RWPE2 (cell line): ENCODE measurements at regions not wholly inside any gene's neighbourhood (a gene's known extent, or its start where the extent isn't known, plus 50 kb on each side); places are given as distances from the start of the nearest gene placed in this dataset.

Experiments
- ATAC-seq: fragments of 200-7000 bp; cut with Tn5 transposase; 3 replicates; pipeline ENCODE4 v1.9.1; 2021; ENCODE audit warnings: low read depth
- DNase-seq: peaks from one replicate; pipeline ENCODE4 v3.0.0-alpha.2; 2020; ENCODE audit warnings: low spot score
- H3K27ac ChIP-seq: fragments of 450-650 bp; 2 replicates; pipeline ENCODE4 v1.5.1; 2017; ENCODE audit warnings: mild to moderate bottlenecking; ENCODE audit not compliant: poor library complexity, severe bottlenecking
- H3K27me3 ChIP-seq: fragments of 250-450 bp; sonication (Bioruptor Pico); 2 replicates; pipeline ENCODE4 v1.5.1; 2021; ENCODE audit warnings: mild to moderate bottlenecking, moderate library complexity; ENCODE audit not compliant: insufficient read depth, poor library complexity, severe bottlenecking
- H3K36me3 ChIP-seq: fragments of 250-450 bp; sonication (Bioruptor Pico); 2 replicates; pipeline ENCODE4 v1.5.1; 2020; ENCODE audit warnings: low read depth, mild to moderate bottlenecking, moderate library complexity
- H3K4me1 ChIP-seq: fragments of 250-450 bp; sonication (Bioruptor Pico); 2 replicates; pipeline ENCODE4 v1.5.1; 2021; ENCODE audit warnings: mild to moderate bottlenecking, moderate library complexity; ENCODE audit not compliant: insufficient read depth, poor library complexity, severe bottlenecking
- H3K4me3 ChIP-seq: fragments of 250-450 bp; sonication (Bioruptor Pico); 2 replicates; pipeline ENCODE4 v1.5.1; 2021; ENCODE audit warnings: mild to moderate bottlenecking, moderate library complexity; ENCODE audit not compliant: severe bottlenecking
- H3K9me3 ChIP-seq: fragments of 250-450 bp; sonication (Bioruptor Pico); 2 replicates; pipeline ENCODE4 v1.5.1; 2021; ENCODE audit warnings: mild to moderate bottlenecking, moderate library complexity; ENCODE audit not compliant: severe bottlenecking
- CTCF ChIP-seq: fragments of 450-650 bp; IDR thresholded peaks from one replicate; pipeline ENCODE4 v1.5.1; 2017; ENCODE audit warnings: mild to moderate bottlenecking, moderate library complexity; ENCODE audit not compliant: poor library complexity, severe bottlenecking

GRCh38 chr11:80365076-80365725 is 924.4 kb upstream of the TENM4 start:
- Histone ChIP-seq H3K4me1 (no peaks in the 10 kb centered on the region), H3K4me3 (no peak overlapping the region), H3K9me3 (no peaks in the 10 kb centered on the region), H3K36me3 (no peaks in the 10 kb centered on the region), H3K27ac (no peak overlapping the region), H3K27me3 (no peaks in the 10 kb centered on the region)
- no peak for TF ChIP-seq CTCF
- no peak for DNase-seq
- ATAC-seq: no peak

GRCh38 chr11:80362563-80363340 is 921.9 kb upstream of the TENM4 start:
- Histone ChIP-seq H3K4me1 (no peaks in the 10 kb centered on the region), H3K4me3 (no peak overlapping the region), H3K36me3 (no peaks in the 10 kb centered on the region), H3K27ac (no peak overlapping the region), H3K27me3 (no peaks in the 10 kb centered on the region), H3K9me3 (no peaks in the 10 kb centered on the region)
- ATAC-seq (peak; percentile 67), DNase-seq (no peak)
- no peak for TF ChIP-seq CTCF

- no peaks in the 10 kb centered on the region for H3K36me3 ChIP-seq
- no peak overlapping the region for H3K4me3 ChIP-seq
- H3K27me3 ChIP-seq: no peaks in the 10 kb centered on the region
- no peak for ATAC-seq
- DNase-seq: no peak
- no peak overlapping the region for H3K27ac ChIP-seq
- no peak for TF ChIP-seq CTCF
- no peaks in the 10 kb centered on the region for H3K9me3 ChIP-seq
- H3K4me1 ChIP-seq: no peaks in the 10 kb centered on the region
Measured at GRCh38 chr11:80355251-80355650, 914.4 kb upstream of the TENM4 start.

- ATAC-seq (no peak), DNase-seq (no peak)
- Histone ChIP-seq H3K36me3 (no peaks in the 10 kb centered on the region), H3K4me1 (no peaks in the 10 kb centered on the region), H3K4me3 (no peak overlapping the region), H3K9me3 (no peaks in the 10 kb centered on the region), H3K27me3 (no peaks in the 10 kb centered on the region), H3K27ac (no peak overlapping the region)
- no peak for TF ChIP-seq CTCF
Measured at GRCh38 chr11:80350541-80350940, 909.7 kb upstream of the TENM4 start.

- Histone ChIP-seq H3K27ac (no peak overlapping the region), H3K4me1 (no peaks in the 10 kb centered on the region), H3K9me3 (no peaks in the 10 kb centered on the region), H3K36me3 (no peaks in the 10 kb centered on the region), H3K4me3 (no peak overlapping the region), H3K27me3 (no peaks in the 10 kb centered on the region)
- ATAC-seq: no peak
- TF ChIP-seq CTCF: no peak
- DNase-seq: no peak
Measured at GRCh38 chr11:80349997-80350396, 909.2 kb upstream of the TENM4 start.
